Neuron (in vitro differentiated cells): ENCODE measurements at regions not wholly inside any gene's neighbourhood (a gene's known extent, or its start where the extent isn't known, plus 50 kb on each side); places are given as distances from the start of the nearest gene placed in this dataset.

Experiments
- H2AFZ ChIP-seq: one replicate; pipeline ENCODE4 v1.6.1; 2013; ENCODE audit warnings: low read depth, mild to moderate bottlenecking, inconsistent platforms, low read length, moderate library complexity
- H3K27me3 ChIP-seq: one replicate; pipeline ENCODE4 v1.6.1; 2013; ENCODE audit warnings: low read length; ENCODE audit not compliant: insufficient read depth
- H3K36me3 ChIP-seq: one replicate; pipeline ENCODE4 v1.6.1; 2013; ENCODE audit warnings: low read length; ENCODE audit not compliant: insufficient read depth
- H3K4me1 ChIP-seq: one replicate; pipeline ENCODE4 v1.6.1; 2013; ENCODE audit warnings: low read length; ENCODE audit not compliant: insufficient read depth
- H3K4me3 ChIP-seq: 2 replicates; pipeline ENCODE4 v1.5.1; 2013; ENCODE audit warnings: mild to moderate bottlenecking, low read length, moderate library complexity
- H3K9me3 ChIP-seq: one replicate; pipeline ENCODE4 v1.6.1; 2013; ENCODE audit warnings: low read length

DNA sequence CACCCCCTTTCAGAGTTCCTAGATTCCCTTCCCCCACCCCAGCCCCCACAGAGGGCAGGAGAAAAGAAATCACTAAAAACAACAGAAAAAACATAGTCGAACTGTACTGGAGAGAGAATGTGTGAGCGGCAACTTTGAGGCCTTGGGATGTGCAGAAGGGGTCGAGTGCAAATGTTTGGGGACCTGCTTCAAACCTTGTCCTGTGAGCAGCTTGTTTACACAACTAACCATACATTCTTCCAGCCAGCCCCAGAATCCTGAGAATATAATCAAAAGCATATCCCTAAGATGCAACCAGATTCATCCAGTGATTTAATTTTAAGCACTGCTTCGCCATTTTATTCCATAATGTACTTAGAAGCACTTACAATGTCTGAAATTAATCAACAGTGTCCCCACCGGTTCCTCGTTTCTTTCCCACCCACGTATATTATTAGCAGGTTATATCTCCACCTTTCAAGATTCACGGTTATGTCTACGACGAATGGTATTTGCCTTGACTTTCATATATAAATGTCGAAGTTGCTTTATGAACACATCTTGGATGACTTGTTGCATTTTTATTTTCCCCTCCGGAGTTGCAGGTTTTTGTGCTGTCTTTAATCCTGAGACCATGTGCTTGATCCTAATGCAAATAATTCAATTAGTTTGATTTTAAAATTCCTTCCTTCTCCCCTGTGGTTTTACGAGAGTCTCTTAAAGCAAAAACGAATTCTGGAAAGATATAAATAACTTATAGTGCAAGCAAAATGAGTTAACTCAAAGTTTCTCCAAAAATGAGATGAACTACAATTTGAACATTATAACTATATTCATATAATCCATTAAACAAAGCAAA, 107.6 kb downstream of the ZIC5 start:
- Histone ChIP-seq H2AFZ (no peak overlapping the region), H3K4me1 (peaks cover 29% of the 10 kb centered on the region), H3K9me3 (no peaks in the 10 kb centered on the region), H3K4me3 (no peak overlapping the region), H3K36me3 (no peaks in the 10 kb centered on the region), H3K27me3 (no peaks in the 10 kb centered on the region)

DNA sequence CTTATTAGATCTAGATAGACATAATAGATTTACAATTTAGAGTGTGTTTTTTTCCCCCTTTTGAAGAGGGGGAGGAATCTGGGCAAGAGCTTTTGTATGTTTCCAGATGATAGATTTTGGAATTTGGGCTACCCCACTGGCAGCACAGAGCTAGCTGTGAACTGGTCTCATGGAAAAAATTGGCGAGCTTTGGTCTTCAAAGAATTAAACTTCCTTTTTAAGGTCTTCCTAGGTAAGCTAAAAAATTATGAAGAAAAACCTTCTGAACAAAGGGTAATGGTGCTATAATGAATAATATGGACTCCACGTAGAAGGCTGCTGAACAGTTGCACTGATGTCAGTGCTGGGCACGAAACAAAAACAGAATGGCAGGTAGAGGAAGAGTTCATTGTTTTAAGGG, 109.3 kb downstream of the ZIC5 start:
- no peaks in the 10 kb centered on the region for H3K9me3 ChIP-seq
- no peaks in the 10 kb centered on the region for H3K27me3 ChIP-seq
- H2AFZ ChIP-seq, result no peak overlapping the region
- H3K4me3 ChIP-seq, result no peak overlapping the region
- H3K4me1 ChIP-seq, result peaks cover 29% of the 10 kb centered on the region
- H3K36me3 ChIP-seq, result no peaks in the 10 kb centered on the region

DNA sequence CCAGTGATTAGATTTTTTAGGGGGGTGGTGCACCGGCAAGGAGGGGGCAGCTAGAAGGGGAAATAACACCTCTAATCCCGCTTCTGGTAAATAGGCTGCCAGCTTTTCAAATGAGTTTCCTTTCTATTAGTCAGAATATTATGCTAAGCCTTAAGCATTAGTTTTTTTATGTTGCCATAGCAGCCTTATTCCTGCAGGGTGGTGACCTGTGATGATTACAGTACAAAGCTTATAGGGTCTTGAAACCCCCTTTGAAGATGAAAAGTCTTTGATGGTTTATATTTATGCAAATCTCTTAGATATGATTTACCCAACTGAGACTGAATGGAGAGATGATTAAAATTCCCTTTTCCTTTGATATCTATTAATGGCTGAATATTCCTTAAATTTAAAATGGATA, 109.8 kb downstream of the ZIC5 start:
- no peak overlapping the region for H3K4me3 ChIP-seq
- H3K36me3 ChIP-seq, result no peaks in the 10 kb centered on the region
- H2AFZ ChIP-seq, result no peak overlapping the region
- H3K9me3 ChIP-seq, result no peaks in the 10 kb centered on the region
- peaks cover 29% of the 10 kb centered on the region for H3K4me1 ChIP-seq
- H3K27me3 ChIP-seq, result no peaks in the 10 kb centered on the region

DNA sequence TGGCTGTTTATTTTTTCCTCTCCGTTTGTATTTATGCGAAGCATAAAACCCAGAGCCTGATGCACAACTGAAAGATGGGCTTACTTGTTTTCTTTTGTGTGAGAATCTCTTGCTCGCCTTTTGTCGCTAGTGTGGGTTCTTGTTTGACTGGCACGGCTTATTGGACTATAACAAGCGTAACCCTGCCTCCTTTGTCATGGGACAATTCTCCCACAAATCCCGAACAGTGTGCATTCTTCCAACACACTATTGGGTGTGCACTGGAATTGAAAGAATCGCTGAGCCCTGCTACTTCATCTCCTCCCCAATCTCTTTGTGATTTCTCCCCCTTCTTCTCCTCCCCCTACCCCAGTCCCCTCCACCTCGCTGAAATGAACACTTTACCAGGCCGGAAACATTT, 110.8 kb downstream of the ZIC5 start:
- no peak overlapping the region for H2AFZ ChIP-seq
- peaks cover 29% of the 10 kb centered on the region for H3K4me1 ChIP-seq
- H3K27me3 ChIP-seq, result no peaks in the 10 kb centered on the region
- H3K36me3 ChIP-seq, result no peaks in the 10 kb centered on the region
- H3K9me3 ChIP-seq, result no peaks in the 10 kb centered on the region
- H3K4me3 ChIP-seq, result peak overlapping the region; percentile 7

DNA sequence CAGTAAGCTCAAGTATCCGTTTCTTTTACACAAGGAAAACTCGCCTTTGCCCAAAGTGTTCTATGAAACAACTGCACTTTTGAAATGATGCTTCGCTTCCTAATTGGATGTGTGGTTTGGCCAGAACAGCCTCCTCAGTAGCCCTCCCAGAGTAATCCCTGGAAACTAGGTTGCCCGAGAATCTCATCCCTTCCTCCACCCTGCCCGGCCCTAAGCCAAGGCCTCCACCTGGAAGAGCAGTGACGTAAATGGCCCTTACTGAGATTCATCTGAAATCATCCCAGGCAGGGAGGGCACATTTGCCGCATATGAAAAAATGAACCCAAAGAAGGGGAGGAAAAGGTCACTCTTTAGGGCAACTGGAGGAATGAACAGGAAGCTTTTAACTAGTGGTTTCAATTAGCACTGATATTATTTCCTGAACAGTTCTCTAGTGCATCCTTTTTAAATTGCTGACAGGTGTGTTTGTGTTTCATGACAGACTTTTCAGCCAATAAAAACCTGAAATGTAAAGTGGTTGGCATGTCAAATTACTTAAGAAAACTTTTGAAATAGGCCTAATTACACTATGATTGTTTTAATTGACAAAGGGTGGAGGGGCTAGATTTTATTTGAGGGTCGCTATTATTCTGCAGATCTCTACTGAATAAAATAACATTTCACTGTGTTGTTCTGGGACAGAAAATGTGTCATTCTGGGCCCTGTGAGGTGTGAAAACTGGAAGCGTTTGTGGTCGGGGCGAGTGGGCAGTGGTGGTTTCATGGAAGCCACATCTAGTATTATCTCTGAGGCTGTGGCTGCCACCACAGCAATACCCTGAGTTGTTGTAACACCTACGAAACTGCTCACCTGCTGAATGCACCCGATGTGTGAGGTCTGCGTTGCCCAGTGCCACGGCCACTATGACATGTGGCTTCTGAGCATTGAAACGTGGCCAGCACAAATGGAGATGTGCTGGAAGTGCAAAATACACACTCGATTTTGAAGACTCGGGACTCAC, 112.1 kb downstream of the ZIC5 start:
- Histone ChIP-seq H3K4me1 (peaks cover 29% of the 10 kb centered on the region), H3K4me3 (no peak overlapping the region), H3K9me3 (no peaks in the 10 kb centered on the region), H2AFZ (no peak overlapping the region), H3K27me3 (no peaks in the 10 kb centered on the region), H3K36me3 (no peaks in the 10 kb centered on the region)

DNA sequence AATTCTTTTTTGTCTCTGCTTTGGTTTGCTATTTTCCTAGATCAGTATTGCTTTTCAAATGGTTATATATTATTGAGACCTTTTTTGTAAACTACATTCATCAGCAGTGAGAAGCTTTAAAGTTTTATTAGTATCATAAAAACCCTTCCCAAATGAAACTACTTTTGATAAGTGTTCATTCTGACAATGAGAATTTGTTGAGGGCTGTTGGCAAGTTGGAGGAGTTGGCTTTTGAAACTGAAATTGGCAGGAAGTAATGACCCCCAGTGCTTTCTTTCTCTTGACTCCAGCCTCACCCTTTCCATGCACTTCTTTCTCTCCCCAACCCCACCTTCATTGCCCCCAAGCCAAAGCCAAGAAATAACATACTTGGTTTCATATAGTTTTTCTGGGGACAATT, 113.8 kb downstream of the ZIC5 start:
- Histone ChIP-seq H3K36me3 (no peaks in the 10 kb centered on the region), H3K27me3 (no peaks in the 10 kb centered on the region), H2AFZ (no peak overlapping the region), H3K4me1 (peaks cover 29% of the 10 kb centered on the region), H3K9me3 (no peaks in the 10 kb centered on the region), H3K4me3 (no peak overlapping the region)

DNA sequence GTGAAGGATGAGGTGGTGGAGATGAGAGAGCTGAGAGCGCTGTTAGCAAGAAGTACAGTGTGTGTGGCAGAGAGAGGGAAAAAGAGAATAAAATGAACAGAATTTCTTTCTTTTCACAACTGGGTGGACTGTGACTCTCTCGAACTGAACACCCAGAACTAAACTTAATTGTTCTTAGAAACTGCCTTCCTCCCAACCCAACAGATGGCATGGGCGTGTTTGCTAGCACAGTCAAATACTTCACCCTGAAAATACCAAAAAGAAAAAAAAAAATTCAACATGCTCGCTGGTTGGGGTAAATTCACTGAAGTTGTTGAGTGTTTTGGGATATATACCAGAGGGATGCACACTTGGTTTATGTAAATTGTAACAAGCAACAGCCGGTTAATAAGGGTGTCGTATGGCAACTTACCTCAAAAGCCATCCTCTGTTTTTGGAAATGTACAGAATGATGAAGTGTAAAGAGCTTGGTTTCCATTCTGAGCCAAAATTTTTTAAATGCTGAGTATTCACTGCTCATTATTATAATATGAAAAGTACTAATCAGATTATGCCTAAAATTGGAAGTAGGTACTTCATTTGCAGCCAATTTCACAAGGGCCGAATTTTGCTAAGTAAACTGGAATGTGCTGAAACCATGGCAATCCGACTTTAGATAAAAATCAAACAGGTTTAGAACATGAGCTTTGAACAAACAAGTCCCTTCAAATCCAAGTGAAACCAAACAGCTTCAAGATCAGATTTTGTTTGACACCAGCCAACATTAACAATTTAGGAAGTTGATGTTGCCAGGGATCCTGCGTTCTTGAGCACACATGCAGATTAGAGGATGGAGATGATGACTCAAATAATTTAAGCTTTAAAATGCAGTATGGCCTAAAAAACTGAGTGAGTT, 115.8 kb downstream of the ZIC5 start:
- Histone ChIP-seq H2AFZ (no peak overlapping the region), H3K27me3 (no peaks in the 10 kb centered on the region), H3K36me3 (no peaks in the 10 kb centered on the region), H3K4me1 (peaks cover 9% of the 10 kb centered on the region), H3K4me3 (no peak overlapping the region), H3K9me3 (no peaks in the 10 kb centered on the region)

DNA sequence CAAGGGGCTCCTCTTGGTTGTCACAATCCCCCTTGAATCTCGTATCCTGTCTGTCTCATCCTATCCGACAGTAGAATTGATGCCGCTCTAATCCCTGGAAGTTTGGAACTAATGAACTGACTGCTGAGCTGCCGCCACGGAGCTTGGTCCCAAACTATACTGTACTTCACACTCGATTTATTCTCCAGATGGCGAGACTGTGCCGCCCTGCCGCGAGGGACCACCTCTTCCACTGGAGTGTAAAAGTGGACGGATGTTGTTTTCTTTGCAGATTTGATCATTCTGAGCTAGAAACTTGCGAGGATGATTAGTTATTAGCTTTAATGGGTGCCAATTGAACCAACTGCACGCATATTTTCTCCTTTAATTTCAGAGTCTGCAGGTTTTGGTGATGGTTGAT, 117.2 kb downstream of the ZIC5 start:
- H3K36me3 ChIP-seq, result no peaks in the 10 kb centered on the region
- no peaks in the 10 kb centered on the region for H3K4me1 ChIP-seq
- H3K9me3 ChIP-seq, result no peaks in the 10 kb centered on the region
- H3K4me3 ChIP-seq, result no peak overlapping the region
- H2AFZ ChIP-seq, result no peak overlapping the region
- no peaks in the 10 kb centered on the region for H3K27me3 ChIP-seq

DNA sequence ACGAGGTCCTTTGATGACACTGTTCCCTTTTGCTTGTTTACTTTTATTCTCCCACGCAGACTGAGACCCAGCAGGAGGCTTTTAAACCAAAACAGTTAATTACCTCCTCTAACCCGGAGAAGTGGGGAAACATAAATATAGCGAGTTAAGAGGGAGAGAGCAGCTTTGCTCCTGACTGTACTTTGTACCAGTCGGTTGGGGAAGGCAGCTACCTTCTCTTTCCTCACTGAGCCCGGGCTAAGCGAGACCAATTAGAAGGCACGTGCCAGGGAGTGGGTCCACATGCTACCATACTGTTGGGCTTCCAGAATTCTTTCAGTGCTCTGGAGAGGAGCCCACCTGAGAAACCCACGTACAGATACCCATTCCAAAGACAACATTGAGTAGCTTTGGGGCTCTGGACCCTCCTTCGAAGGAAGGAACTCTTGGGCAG, 124.2 kb downstream of the ZIC5 start:
- H3K9me3 ChIP-seq, result no peaks in the 10 kb centered on the region
- no peaks in the 10 kb centered on the region for H3K27me3 ChIP-seq
- H3K36me3 ChIP-seq, result no peaks in the 10 kb centered on the region
- H3K4me1 ChIP-seq, result no peaks in the 10 kb centered on the region
- H2AFZ ChIP-seq, result no peak overlapping the region
- no peak overlapping the region for H3K4me3 ChIP-seq

DNA sequence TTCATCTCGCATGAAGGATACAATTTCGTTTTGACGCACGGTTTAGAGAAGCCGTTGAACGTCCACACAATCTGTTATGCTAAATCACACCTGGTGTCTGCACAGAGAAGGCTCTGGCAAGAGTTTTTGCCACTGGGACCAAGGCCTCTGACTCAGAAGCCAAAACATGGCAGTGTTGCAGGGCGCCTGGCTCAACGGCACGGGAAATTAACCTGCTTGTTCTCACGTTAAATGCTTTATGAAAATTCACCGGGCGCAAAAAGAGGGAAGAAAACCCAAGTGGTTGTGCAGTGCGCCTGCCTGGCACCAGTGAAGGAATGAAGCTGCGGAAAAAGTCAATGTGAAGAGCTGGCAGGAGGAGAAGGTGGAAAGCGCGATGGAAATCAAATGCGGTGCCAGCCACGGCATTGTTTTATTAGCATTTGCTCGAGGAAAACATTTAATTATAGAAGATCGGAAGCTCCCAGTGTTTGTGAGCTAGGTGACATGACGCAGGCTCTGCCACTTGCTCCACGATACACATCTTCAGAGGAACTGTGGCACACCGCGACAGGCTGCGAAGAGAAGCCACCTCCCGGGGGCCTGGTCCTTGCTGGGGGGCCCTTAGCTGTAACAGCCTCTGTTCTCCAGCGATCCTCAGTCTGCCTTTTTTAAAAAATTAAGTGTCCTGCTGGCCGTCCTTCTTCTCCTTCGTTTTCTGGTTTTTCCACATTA, 126.2 kb downstream of the ZIC5 start:
- no peak overlapping the region for H2AFZ ChIP-seq
- no peak overlapping the region for H3K4me3 ChIP-seq
- no peaks in the 10 kb centered on the region for H3K36me3 ChIP-seq
- H3K9me3 ChIP-seq, result no peaks in the 10 kb centered on the region
- no peaks in the 10 kb centered on the region for H3K4me1 ChIP-seq
- no peaks in the 10 kb centered on the region for H3K27me3 ChIP-seq

DNA sequence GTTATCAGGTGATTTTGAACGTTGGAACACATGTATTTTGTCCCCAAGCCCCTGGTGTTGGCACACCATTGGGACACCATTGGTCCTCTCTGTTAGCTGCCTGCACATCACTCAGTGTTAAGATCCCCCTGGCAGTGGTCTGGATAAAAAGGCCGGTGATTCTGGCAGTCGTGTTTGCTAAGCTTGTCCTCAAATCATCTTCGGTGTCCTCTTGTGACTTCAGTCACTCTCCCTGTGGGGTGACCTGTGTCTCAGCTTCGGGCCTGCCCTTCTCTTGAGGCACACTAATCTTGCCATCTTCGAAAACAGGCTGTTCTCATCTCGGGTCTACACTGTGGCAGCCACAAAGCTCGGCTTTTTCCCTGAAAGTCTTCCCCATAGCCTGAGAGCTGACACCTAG, 127.1 kb downstream of the ZIC5 start:
- H3K36me3 ChIP-seq, result no peaks in the 10 kb centered on the region

DNA sequence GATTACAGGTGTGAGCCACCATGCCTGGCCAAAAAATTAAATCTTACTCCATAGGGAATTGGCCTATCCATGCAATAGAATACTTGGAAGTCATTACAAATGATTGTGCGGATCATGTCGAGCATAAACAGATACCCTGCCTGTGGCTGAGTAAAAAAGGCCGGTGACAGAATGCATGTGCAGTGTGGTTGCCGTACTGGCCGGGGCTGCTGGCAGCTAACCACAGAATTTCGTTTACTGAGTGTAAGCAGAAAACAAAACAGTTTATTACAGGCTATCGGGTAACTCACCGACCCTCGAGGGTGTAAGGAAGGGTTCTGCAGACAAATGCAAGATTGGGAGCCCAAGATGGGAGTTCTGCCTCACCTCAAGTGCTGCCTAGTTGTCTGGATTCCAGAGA, 127.7 kb downstream of the ZIC5 start:
- Histone ChIP-seq H3K27me3 (no peaks in the 10 kb centered on the region), H3K36me3 (no peaks in the 10 kb centered on the region), H3K9me3 (no peaks in the 10 kb centered on the region), H3K4me1 (no peaks in the 10 kb centered on the region), H3K4me3 (no peak overlapping the region), H2AFZ (no peak overlapping the region)

More for the DNA sequence above, 127.1 kb downstream of the ZIC5 start:
- H3K9me3 ChIP-seq, result no peaks in the 10 kb centered on the region
- no peaks in the 10 kb centered on the region for H3K4me1 ChIP-seq
- no peaks in the 10 kb centered on the region for H3K27me3 ChIP-seq
- no peak overlapping the region for H2AFZ ChIP-seq
- no peak overlapping the region for H3K4me3 ChIP-seq
